Keratinocyte (primary cell): ENCODE measurements at regions not wholly inside any gene's neighbourhood (a gene's known extent, or its start where the extent isn't known, plus 50 kb on each side); places are given as distances from the start of the nearest gene placed in this dataset.

Source experiments
- DNase-seq: peaks from one replicate; pipeline ENCODE4 v3.0.0-alpha.2; 2011; ENCODE audit warnings: low read depth, missing footprints, low spot score
- FAIRE-seq: peaks from 2 replicates; lab custom pipeline; 2011; peaks lifted over from hg19 to GRCh38; lab: Jason Lieb, UNC
- H2AFZ ChIP-seq: 2 replicates; pipeline ENCODE4 v1.6.0; 2012; ENCODE audit warnings: low read length, control low read depth, inconsistent platforms; ENCODE audit not compliant: control insufficient read depth
- H3K27ac ChIP-seq: 2 replicates; pipeline ENCODE4 v1.5.1; 2011; ENCODE audit warnings: low read length; ENCODE audit not compliant: control insufficient read depth, insufficient read depth
- H3K27me3 ChIP-seq: 3 replicates; pipeline ENCODE4 v1.6.0; 2011; ENCODE audit warnings: low read length; ENCODE audit not compliant: control insufficient read depth, insufficient read depth; ENCODE audit errors: extremely low read depth
- H3K36me3 ChIP-seq, 2 experiments: 2 replicates in 1 of 2; 3 replicates in 1 of 2; pipeline ENCODE4 v1.5.1; 2011; ENCODE audit warnings: low read length in 2 of 2, mild to moderate bottlenecking in 1 of 2; ENCODE audit not compliant: control insufficient read depth in 2 of 2, insufficient read depth in 2 of 2; ENCODE audit errors: extremely low read depth in 1 of 2
- H3K4me1 ChIP-seq: 3 replicates; pipeline ENCODE4 v1.5.1; 2011; ENCODE audit warnings: low read length; ENCODE audit not compliant: control insufficient read depth, insufficient read depth; ENCODE audit errors: extremely low read depth
- H3K4me2 ChIP-seq: 3 replicates; pipeline ENCODE4 v1.6.0; 2011; ENCODE audit warnings: low read depth, low read length; ENCODE audit not compliant: control insufficient read depth, insufficient read depth; ENCODE audit errors: extremely low read depth
- H3K4me3 ChIP-seq, 3 experiments: fragments of 200-600 bp in 1 of 3; sonication (generic) in 1 of 3; 2 replicates in 2 of 3; 3 replicates in 1 of 3; pipeline ENCODE4 v1.5.1; 2011 to 2016; ENCODE audit warnings: low read length in 3 of 3, mild to moderate bottlenecking in 3 of 3, control low read depth in 2 of 3, inconsistent platforms in 1 of 3, low read depth in 1 of 3, mixed read lengths in 1 of 3, mixed run types in 1 of 3, moderate library complexity in 1 of 3; ENCODE audit not compliant: control insufficient read depth in 2 of 3, insufficient read depth in 2 of 3; ENCODE audit errors: extremely low read depth in 1 of 3
- H3K79me2 ChIP-seq: 2 replicates; pipeline ENCODE4 v1.6.0; 2012; ENCODE audit warnings: low read length; ENCODE audit not compliant: control insufficient read depth, insufficient read depth
- H3K9ac ChIP-seq: 3 replicates; pipeline ENCODE4 v1.6.0; 2011; ENCODE audit warnings: low read length; ENCODE audit not compliant: control insufficient read depth, insufficient read depth; ENCODE audit errors: extremely low read depth
- H3K9me1 ChIP-seq: 3 replicates; pipeline ENCODE4 v1.6.0; 2011; ENCODE audit warnings: low read length; ENCODE audit not compliant: control insufficient read depth, insufficient read depth; ENCODE audit errors: extremely low read depth
- H3K9me3 ChIP-seq: 2 replicates; pipeline ENCODE4 v1.5.1; 2012; ENCODE audit warnings: low read depth, low read length; ENCODE audit not compliant: control insufficient read depth
- H4K20me1 ChIP-seq: 3 replicates; pipeline ENCODE4 v1.6.0; 2011; ENCODE audit warnings: low read length; ENCODE audit not compliant: control insufficient read depth, insufficient read depth; ENCODE audit errors: extremely low read depth
- CTCF ChIP-seq, 3 experiments: IDR thresholded peaks in 1 of 3; conservative IDR thresholded peaks in 1 of 3; optimal IDR thresholded peaks in 1 of 3; 2 replicates in 2 of 3; 3 replicates in 1 of 3; pipeline versions ENCODE3 to v1.5.1; 2011; ENCODE audit warnings: low read length in 3 of 3, mild to moderate bottlenecking in 3 of 3, moderate library complexity in 2 of 3, control low read depth in 1 of 3, inconsistent platforms in 1 of 3; ENCODE audit not compliant: insufficient read depth in 2 of 3; ENCODE audit errors: extremely low read depth in 1 of 3
- EZH2 ChIP-seq: IDR thresholded peaks from one replicate; pipeline ENCODE4 v1.6.1; 2012; ENCODE audit warnings: inconsistent platforms, mild to moderate bottlenecking, low read length, moderate library complexity
- dilution Hi-C: fragments of 300-500 bp; cut with MboI; formaldehyde crosslinking; loops from one replicate; pipeline ENCODE4 v1.7.0; 2020; ENCODE audit warnings: low sequenced_read_pairs; ENCODE audit not compliant: extremely low pct_ligation_motif_present

- DNase-seq (no peak), FAIRE-seq (no peak)
- TF ChIP-seq EZH2 (no peak), CTCF (optimal IDR thresholded peaks at IDR 0.05 in 1 of 3, IDR thresholded peaks at IDR 0.05 in 1 of 3, conservative IDR thresholded peaks at IDR 0.05 in 1 of 3; ENCODE audit: extremely low read depth in 1 of 3, insufficient read depth in 2 of 3, low read length in 3 of 3) (no peak)
- no peak overlapping the region for H3K4me3 ChIP-seq
- H3K9ac ChIP-seq = no peak overlapping the region
- H2AFZ ChIP-seq = no peak overlapping the region
- H3K27me3 ChIP-seq = no peaks in the 10 kb centered on the region
- H3K4me1 ChIP-seq = no peaks in the 10 kb centered on the region
- no peak overlapping the region for H3K4me2 ChIP-seq
- H3K9me1 ChIP-seq = no peaks in the 10 kb centered on the region
- H3K27ac ChIP-seq = no peak overlapping the region
- no peaks in the 10 kb centered on the region for H3K36me3 ChIP-seq
- dilution Hi-C loops = no loop called here
- no peaks in the 10 kb centered on the region for H3K9me3 ChIP-seq
- H3K79me2 ChIP-seq = no peaks in the 10 kb centered on the region
- H4K20me1 ChIP-seq = no peaks in the 10 kb centered on the region
Observed at GRCh38 chr6:81216668-81217067, 535.8 kb downstream of the TENT5A start.

- dilution Hi-C loops = no loop called here
- no peak for FAIRE-seq
Observed at GRCh38 chr6:81215092-81215432, 537.4 kb downstream of the TENT5A start.

More at GRCh38 chr6:81215092-81215432, 537.4 kb downstream of the TENT5A start:
- Histone ChIP-seq H4K20me1 (no peaks in the 10 kb centered on the region), H3K4me2 (no peak overlapping the region), H3K4me3 (no peak overlapping the region), H3K27ac (no peak overlapping the region), H3K79me2 (no peaks in the 10 kb centered on the region), H3K9ac (no peak overlapping the region), H3K9me3 (no peaks in the 10 kb centered on the region), H3K36me3 (no peaks in the 10 kb centered on the region), H3K9me1 (no peaks in the 10 kb centered on the region), H3K27me3 (no peaks in the 10 kb centered on the region), H3K4me1 (no peaks in the 10 kb centered on the region), H2AFZ (no peak overlapping the region)
- TF ChIP-seq CTCF (optimal IDR thresholded peaks at IDR 0.05 in 1 of 3, IDR thresholded peaks at IDR 0.05 in 1 of 3, conservative IDR thresholded peaks at IDR 0.05 in 1 of 3; ENCODE audit: extremely low read depth in 1 of 3, insufficient read depth in 2 of 3, low read length in 3 of 3) (no peak), EZH2 (no peak)
- no peak for DNase-seq
